22Rv1 (cell line): ENCODE measurements at regions not wholly inside any gene's neighbourhood (a gene's known extent, or its start where the extent isn't known, plus 50 kb on each side); places are given as distances from the start of the nearest gene placed in this dataset.

ENCODE experiments used
- H3K27ac ChIP-seq: fragments of 450-650 bp; 2 replicates; pipeline ENCODE4 v1.5.1; 2017
- ZFX ChIP-seq: fragments of 450-650 bp; IDR thresholded peaks from 2 replicates; pipeline ENCODE4 v1.6.1; 2017; ENCODE audit warnings: antibody characterized with exemption, borderline replicate concordance
- TF ChIP-seq, protein P1 (sequence below): fragments of 450-650 bp; IDR thresholded peaks from 2 replicates; pipeline ENCODE4 v1.5.1; 2017; ENCODE audit warnings: mild to moderate bottlenecking

GRCh38 chr18:55149994-55150393 is 190.7 kb upstream of the CCDC68 start:
- TF ChIP-seq, protein P1, sequence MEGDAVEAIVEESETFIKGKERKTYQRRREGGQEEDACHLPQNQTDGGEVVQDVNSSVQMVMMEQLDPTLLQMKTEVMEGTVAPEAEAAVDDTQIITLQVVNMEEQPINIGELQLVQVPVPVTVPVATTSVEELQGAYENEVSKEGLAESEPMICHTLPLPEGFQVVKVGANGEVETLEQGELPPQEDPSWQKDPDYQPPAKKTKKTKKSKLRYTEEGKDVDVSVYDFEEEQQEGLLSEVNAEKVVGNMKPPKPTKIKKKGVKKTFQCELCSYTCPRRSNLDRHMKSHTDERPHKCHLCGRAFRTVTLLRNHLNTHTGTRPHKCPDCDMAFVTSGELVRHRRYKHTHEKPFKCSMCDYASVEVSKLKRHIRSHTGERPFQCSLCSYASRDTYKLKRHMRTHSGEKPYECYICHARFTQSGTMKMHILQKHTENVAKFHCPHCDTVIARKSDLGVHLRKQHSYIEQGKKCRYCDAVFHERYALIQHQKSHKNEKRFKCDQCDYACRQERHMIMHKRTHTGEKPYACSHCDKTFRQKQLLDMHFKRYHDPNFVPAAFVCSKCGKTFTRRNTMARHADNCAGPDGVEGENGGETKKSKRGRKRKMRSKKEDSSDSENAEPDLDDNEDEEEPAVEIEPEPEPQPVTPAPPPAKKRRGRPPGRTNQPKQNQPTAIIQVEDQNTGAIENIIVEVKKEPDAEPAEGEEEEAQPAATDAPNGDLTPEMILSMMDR: no peak
- no peak for TF ChIP-seq ZFX
- H3K27ac ChIP-seq: no peak overlapping the region

DNA sequence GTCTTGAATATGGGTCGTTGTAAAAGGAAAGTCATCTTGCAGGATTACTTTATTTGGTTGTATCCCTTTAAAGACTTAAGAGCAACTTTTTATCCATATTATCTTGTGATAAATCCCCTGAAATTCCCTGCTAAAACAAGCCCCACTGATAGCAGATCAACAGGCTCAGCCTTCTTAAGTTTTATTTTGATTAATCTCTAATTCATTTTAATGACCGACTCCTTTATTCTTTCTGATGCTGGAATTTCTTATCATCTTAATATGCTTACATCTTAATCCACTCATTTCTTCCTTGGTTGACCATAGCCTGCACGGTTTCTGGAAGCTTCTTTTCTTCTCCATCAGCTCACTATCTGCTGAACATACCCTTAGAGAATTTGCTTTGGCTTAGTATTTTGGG is 188.5 kb upstream of the CCDC68 start:
- H3K27ac ChIP-seq: no peak overlapping the region
- TF ChIP-seq ZFX: no peak
- TF ChIP-seq, protein P1: no peak

DNA sequence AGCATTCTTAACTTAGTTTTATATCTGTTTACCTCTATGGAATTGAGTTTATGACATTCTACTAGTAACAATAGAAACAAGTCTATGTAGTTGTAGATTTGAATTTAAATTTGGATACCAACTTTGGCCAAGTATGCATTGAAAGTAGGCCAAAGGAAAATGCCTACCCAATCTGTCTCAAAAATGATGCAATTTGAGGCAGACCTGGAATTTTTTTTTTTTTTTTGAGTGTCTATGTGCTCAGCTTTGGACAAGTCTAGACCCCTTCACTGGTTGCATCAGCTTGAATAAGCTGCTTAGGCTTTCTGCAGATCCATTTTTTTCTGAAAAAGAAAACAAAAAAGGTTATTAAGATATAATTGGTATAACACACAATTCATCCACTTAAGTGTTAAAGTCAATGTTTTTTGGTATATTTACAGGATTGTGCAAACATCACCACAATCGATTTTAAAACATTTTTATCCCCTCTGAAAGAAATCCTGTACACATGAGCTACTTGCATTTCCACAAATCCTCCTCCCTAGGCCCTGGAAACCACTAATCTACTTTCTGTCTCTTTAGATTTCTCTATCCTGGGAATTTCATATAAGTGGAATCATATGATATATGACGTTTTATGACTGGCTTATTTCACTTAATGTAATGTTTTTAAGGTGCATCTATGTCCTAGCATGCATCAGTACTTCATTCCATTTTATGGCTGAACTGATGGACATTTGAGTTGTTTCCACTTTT is 185.1 kb upstream of the CCDC68 start:
- no peak overlapping the region for H3K27ac ChIP-seq
- TF ChIP-seq, protein P1: no peak
- TF ChIP-seq ZFX: no peak

DNA sequence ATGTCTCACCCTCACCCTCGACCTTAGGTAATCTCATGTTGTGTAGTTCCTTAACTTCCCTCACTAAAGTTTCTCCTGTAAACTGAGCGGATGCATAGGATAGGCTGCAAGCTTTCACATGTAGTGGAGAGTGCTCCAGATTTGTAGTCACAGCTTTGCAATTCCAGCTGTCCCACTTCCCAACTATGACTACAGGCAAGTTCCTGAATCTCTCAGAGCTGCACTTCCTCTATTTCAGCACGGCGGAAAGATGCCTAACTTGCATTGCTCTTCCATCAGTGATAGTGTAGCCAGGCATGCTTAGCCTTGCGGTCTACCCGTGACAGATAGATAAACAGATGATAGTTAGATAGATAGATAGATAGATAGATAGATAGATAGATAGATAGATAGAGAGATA is 183.1 kb upstream of the CCDC68 start:
- H3K27ac ChIP-seq: no peak overlapping the region
- TF ChIP-seq, protein P1: no peak
- no peak for TF ChIP-seq ZFX

GRCh38 chr18:55141318-55141717 is 182.1 kb upstream of the CCDC68 start:
- TF ChIP-seq ZFX: no peak
- TF ChIP-seq, protein P1: no peak
- H3K27ac ChIP-seq: no peak overlapping the region

DNA sequence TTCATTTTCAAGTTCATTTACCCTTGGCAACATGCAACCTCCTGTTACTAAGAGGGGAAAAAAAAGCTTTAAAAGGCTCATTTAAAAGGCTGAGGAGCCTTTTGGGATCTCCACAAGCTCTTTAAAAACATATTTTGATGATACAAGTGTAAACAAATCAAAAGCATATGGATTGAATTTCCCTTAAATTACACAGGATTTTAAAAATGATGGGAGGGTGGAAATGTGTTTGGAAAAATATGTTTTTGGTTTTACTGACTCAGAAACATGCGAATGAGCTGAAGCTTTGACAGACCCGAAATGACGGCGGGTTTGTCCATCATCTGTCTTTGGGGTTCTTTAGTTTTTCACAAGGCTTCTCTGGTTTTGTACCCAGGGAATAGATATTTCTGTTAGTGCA is 180.6 kb upstream of the CCDC68 start:
- TF ChIP-seq, protein P1: no peak
- TF ChIP-seq ZFX: no peak
- no peak overlapping the region for H3K27ac ChIP-seq

GRCh38 chr18:55139307-55139706 is 180.0 kb upstream of the CCDC68 start:
- TF ChIP-seq ZFX: no peak
- TF ChIP-seq, protein P1: no peak
- no peak overlapping the region for H3K27ac ChIP-seq
